ENCODE measurements at regions not wholly inside any gene's neighbourhood (a gene's known extent, or its start where the extent isn't known, plus 50 kb on each side); places are given as distances from the start of the nearest gene placed in this dataset.

DNA sequence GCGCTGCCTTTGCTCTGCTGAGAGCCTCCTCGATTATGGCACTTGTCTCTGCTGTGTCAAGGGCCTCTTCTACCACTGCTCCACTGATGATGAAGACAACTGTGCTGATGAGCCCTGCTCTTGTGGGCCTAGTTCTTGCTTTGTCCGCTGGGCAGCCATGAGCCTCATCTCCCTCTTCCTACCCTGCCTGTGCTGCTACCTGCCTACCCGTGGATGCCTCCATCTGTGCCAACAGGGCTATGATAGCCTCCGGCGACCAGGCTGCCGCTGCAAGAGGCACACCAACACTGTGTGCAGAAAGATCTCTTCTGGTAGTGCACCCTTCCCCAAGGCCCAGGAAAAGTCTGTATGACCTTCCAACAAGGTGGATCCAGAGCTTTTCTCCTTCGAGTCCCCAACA, 106.8 kb upstream of the VAMP7 start:
- H2BK15ac ChIP-seq (ENCODE audit: low read depth, low read length) = no peak overlapping the region
- no CpG with 5 or more reads among the region's 8 CpGs for WGBS (ENCODE audit: extremely low coverage, insufficient read length, low lambda C conversion rate)
- no peak overlapping the region for H3K27ac ChIP-seq (ENCODE audit: insufficient read length, low read depth, low read length)
- no peak overlapping the region for H3K18ac ChIP-seq (ENCODE audit: insufficient read length, low read depth, low read length)
- no peak overlapping the region for H4K5ac ChIP-seq (ENCODE audit: insufficient read length, low read depth, low read length)
- no peaks in the 10 kb centered on the region for H4K20me1 ChIP-seq (ENCODE audit: control insufficient read depth, insufficient read depth, insufficient read length)
- Mint-ChIP-seq H3K9me3 (peaks cover 60 to 61% of the 10 kb centered on the region in 2 experiments), H3K4me1 (peaks cover 21 to 22% of the 10 kb centered on the region in 2 experiments), H3K36me3 (ENCODE audit: insufficient read depth in 1 of 3, low read depth in 3 of 3) (peaks cover 7 to 13% (median 11%) of the 10 kb centered on the region in 3 experiments; a peak in 6 of 7 replicates), H3K4me3 (no peak overlapping the region), H3K27ac (no peak overlapping the region; a peak in 1 of 7 replicates), H3K27me3 (ENCODE audit: low read depth) (no peaks in the 10 kb centered on the region; the same call in none of the 2 replicates)
- no peak overlapping the region for H3K56ac ChIP-seq (ENCODE audit: insufficient read length, low read depth, low read length)
- H3K23ac ChIP-seq (ENCODE audit: insufficient read length, low read depth, low read length) = no peak overlapping the region
- H3T11ph ChIP-seq (ENCODE audit: low read length) = no peak overlapping the region
- no peaks in the 10 kb centered on the region for H3K79me2 ChIP-seq (ENCODE audit: insufficient read depth, low read length)
- H2AK5ac ChIP-seq (ENCODE audit: insufficient read length, low read length) = no peak overlapping the region
- H3K27me3 ChIP-seq (ENCODE audit: insufficient read depth, low read length) = no peaks in the 10 kb centered on the region
- H3K14ac ChIP-seq (ENCODE audit: insufficient read depth, low read length) = no peak overlapping the region
- H2BK20ac ChIP-seq (ENCODE audit: low read depth, low read length, poor library complexity, severe bottlenecking) = no peak overlapping the region
- H3K4me1 ChIP-seq (ENCODE audit: insufficient read depth, low read length) = no peaks in the 10 kb centered on the region
- H3K23me2 ChIP-seq (ENCODE audit: insufficient read length, low read depth, low read length, poor library complexity, severe bottlenecking) = no peaks in the 10 kb centered on the region
- no peak overlapping the region for H2BK120ac ChIP-seq (ENCODE audit: low read depth, low read length, poor library complexity, severe bottlenecking)
- H2AFZ ChIP-seq (ENCODE audit: low read length) = no peak overlapping the region
- no peak for TF ChIP-seq CTCF (conservative IDR thresholded peaks at IDR 0.05)
- H2BK12ac ChIP-seq (ENCODE audit: insufficient read length, low read depth, low read length) = no peak overlapping the region
- peaks cover 41% of the 10 kb centered on the region for H3K9me3 ChIP-seq (ENCODE audit: control insufficient read depth, low read depth, low read length)
- H3K4ac ChIP-seq (ENCODE audit: low read depth, low read length) = no peak overlapping the region
- no peak overlapping the region for H2BK5ac ChIP-seq (ENCODE audit: insufficient read length, low read length)
- H4K91ac ChIP-seq (ENCODE audit: insufficient read length, low read depth, low read length) = no peak overlapping the region
- no peak overlapping the region for H3K9ac ChIP-seq (ENCODE audit: extremely low read depth, insufficient read length, low read length)
- no peak overlapping the region for H4K8ac ChIP-seq (replicated peaks; ENCODE audit: insufficient read length, low read depth, low read length)
- H3K79me1 ChIP-seq (ENCODE audit: insufficient read depth, low read depth, low read length, poor library complexity, severe bottlenecking) = no peaks in the 10 kb centered on the region
- no peak overlapping the region for H3K4me2 ChIP-seq (ENCODE audit: insufficient read depth, insufficient read length, low read length)
- no peak for DNase-seq

All from H9 (cell line).